D721Med (cell line): ENCODE measurements at regions not wholly inside any gene's neighbourhood (a gene's known extent, or its start where the extent isn't known, plus 50 kb on each side); places are given as distances from the start of the nearest gene placed in this dataset.
"Not testable (repeated sequence)": the region's sequence is repeated elsewhere in the genome, so short reads cannot be mapped to it uniquely, and the experiment has no call there.

Experiments
- DNase-seq: peaks from one replicate; pipeline ENCODE4 v3.0.0; 2011; ENCODE audit warnings: low spot score; ENCODE audit not compliant: insufficient read length
- FAIRE-seq: peaks from 2 replicates; lab custom pipeline; 2011; peaks lifted over from hg19 to GRCh38; lab: Jason Lieb, UNC
- CTCF ChIP-seq: IDR thresholded peaks from 2 replicates; pipeline ENCODE4 v1.5.1; 2012; ENCODE audit warnings: mild to moderate bottlenecking, control low read depth; ENCODE audit not compliant: insufficient read depth; ENCODE audit errors: missing control alignments

- FAIRE-seq = no peak
- no peak for DNase-seq
- TF ChIP-seq CTCF = no peak
These were observed 133.7 kb upstream of the TENT5A start for GRCh38 chr6:81886157-81886556.

GRCh38 chr6:81881660-81882059, 129.2 kb upstream of the TENT5A start:
- TF ChIP-seq CTCF = no peak
- DNase-seq = no peak
- no peak for FAIRE-seq

DNA sequence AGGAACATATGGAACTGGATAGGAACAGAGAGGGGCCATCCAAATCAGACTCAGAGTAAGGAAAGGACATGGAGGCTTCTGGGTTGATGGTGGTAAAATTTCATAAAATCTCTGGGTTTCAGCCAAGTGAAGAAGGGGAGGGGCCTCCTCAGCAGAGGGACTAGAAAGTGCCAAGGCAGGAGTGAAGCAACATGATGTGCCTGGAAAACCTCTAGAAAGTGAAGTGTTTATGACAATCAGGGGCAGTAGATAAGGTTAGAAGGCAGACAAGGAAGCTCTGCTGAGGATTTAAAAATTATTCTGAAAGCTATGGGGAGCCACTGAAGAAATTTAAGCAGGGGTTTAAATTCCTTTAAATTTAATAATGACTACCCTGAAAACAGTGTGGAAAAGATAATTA, 126.0 kb upstream of the TENT5A start:
- no peak for FAIRE-seq
- TF ChIP-seq CTCF = no peak
- DNase-seq = no peak

GRCh38 chr6:81876971-81877370, 124.5 kb upstream of the TENT5A start:
- DNase-seq (no peak), FAIRE-seq (no peak)
- no peak for TF ChIP-seq CTCF

DNA sequence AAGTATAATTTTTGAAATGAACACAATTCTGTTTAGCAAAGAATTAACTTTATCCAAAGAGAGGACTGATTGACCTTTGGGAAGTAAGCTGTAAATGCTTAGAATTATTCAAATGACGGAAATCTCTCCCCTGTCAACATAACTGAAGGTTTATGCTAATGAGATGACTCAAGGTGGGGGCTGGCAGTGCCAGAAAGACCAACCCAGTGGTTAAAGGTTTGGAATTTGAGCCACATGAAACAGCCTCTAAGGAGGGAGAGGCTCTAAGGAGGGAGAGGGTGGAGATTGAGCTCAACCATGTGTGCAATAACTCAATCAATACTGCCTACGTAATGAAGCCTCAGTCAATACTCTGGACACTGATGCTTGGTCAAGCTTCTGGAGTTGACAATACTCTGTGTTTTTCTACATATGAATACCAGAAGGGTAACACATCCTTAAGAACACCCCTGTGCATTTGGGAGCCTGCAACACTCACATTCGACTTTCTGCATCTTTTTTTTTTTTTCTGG, 123.4 kb upstream of the TENT5A start:
- no peak for TF ChIP-seq CTCF
- FAIRE-seq (no peak), DNase-seq (no peak)

- not testable (repeated sequence) for DNase-seq, FAIRE-seq
These were observed 117.4 kb upstream of the TENT5A start for GRCh38 chr6:81869749-81870508.

- FAIRE-seq (no peak), DNase-seq (no peak)
- TF ChIP-seq CTCF = no peak
These were observed 113.2 kb upstream of the TENT5A start for GRCh38 chr6:81865712-81866111.
